HG03378 (cell line): ENCODE measurements at regions not wholly inside any gene's neighbourhood (a gene's known extent, or its start where the extent isn't known, plus 50 kb on each side); places are given as distances from the start of the nearest gene placed in this dataset.

Source experiments
- ATAC-seq: cut with Tn5 transposase; IDR thresholded peaks from one replicate; pipeline ENCODE4 v1.9.1; 2021; ENCODE audit warnings: mild to moderate bottlenecking, moderate library complexity; ENCODE audit not compliant: unreplicated experiment

- no peak for ATAC-seq
Observed at GRCh38 chr10:128367807-128368206, 241.6 kb upstream of the MKI67 start.

GRCh38 chr10:128369101-128369650, 243.0 kb upstream of the MKI67 start:
- ATAC-seq, result no peak

- peak; percentile 92 for ATAC-seq
Observed at GRCh38 chr10:128373071-128373749, 247.0 kb upstream of the MKI67 start.

GRCh38 chr10:128373831-128374230, 247.6 kb upstream of the MKI67 start:
- no peak for ATAC-seq

GRCh38 chr10:128375171-128375570, 248.9 kb upstream of the MKI67 start:
- ATAC-seq, result no peak

GRCh38 chr10:128377364-128377987, 251.3 kb upstream of the MKI67 start:
- ATAC-seq, result no peak

GRCh38 chr10:128377988-128378387, 251.8 kb upstream of the MKI67 start:
- ATAC-seq, result no peak

GRCh38 chr10:128380946-128381345, 254.7 kb upstream of the MKI67 start:
- ATAC-seq, result no peak

- ATAC-seq, result no peak
Observed at GRCh38 chr10:128382225-128382624, 256.0 kb upstream of the MKI67 start.

- no peak for ATAC-seq
Observed at GRCh38 chr10:128384831-128385230, 258.6 kb upstream of the MKI67 start.

GRCh38 chr10:128386231-128386630, 260.0 kb upstream of the MKI67 start:
- ATAC-seq, result no peak

GRCh38 chr10:128386816-128387604, 260.8 kb upstream of the MKI67 start:
- ATAC-seq, result no peak

GRCh38 chr10:128390596-128390995, 264.4 kb upstream of the MKI67 start:
- no peak for ATAC-seq

GRCh38 chr10:128393546-128393945, 267.3 kb upstream of the MKI67 start:
- ATAC-seq, result no peak

- ATAC-seq, result no peak
Observed at GRCh38 chr10:128398118-128398517, 271.9 kb upstream of the MKI67 start.

GRCh38 chr10:128398999-128399398, 272.8 kb upstream of the MKI67 start:
- no peak for ATAC-seq

GRCh38 chr10:128400564-128400963, 274.3 kb upstream of the MKI67 start:
- no peak for ATAC-seq

GRCh38 chr10:128405450-128405849, 279.2 kb upstream of the MKI67 start:
- no peak for ATAC-seq

GRCh38 chr10:128411643-128412042, 285.4 kb upstream of the MKI67 start:
- no peak for ATAC-seq

- ATAC-seq, result no peak
Observed at GRCh38 chr10:128414568-128414967, 288.3 kb upstream of the MKI67 start.

- no peak for ATAC-seq
Observed at GRCh38 chr10:128416231-128416630, 290.0 kb upstream of the MKI67 start.

GRCh38 chr10:128417826-128418225, 291.6 kb upstream of the MKI67 start:
- ATAC-seq, result no peak
